ENCODE measurements at regions not wholly inside any gene's neighbourhood (a gene's known extent, or its start where the extent isn't known, plus 50 kb on each side); places are given as distances from the start of the nearest gene placed in this dataset.

DNA sequence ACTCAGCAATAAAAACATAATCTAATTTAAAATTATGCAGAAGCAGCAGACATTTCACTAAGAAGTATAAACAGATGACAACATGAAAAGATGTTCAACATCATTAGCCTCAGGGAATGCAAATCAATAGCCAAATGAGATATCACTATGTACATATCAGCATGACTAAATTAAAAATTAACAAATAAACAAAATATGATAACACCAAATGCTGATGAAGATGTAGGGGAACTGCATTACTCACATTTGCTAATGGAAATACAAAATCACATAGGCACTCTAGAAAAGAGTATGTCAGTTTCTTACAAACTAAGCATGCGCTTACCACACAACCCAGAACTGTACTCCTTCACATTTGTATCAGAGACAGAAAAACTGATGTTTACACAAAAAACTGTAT lies 487.2 kb upstream of the REG3G start:
- Histone ChIP-seq H3K4me3 (ENCODE audit: low read depth, low read length) (no peak overlapping the region), H3K4me1 (ENCODE audit: control insufficient read depth, insufficient read depth, low read length) (no peaks in the 10 kb centered on the region), H3K9me3 (ENCODE audit: control insufficient read depth, insufficient read depth, low read depth, low read length) (no peaks in the 10 kb centered on the region), H3K36me3 (ENCODE audit: control insufficient read depth in 2 of 2, insufficient read depth in 1 of 2, low read length in 2 of 2) (no peaks in the 10 kb centered on the region), H3K27ac (ENCODE audit: extremely low read depth, low read depth, low read length) (no peak overlapping the region)
- CTCF ChIA-PET = interaction anchor here (0.7 kb wide), 1 partner anchor 130 kb away, joined by 4 read pairs; no protein-coding TSS in a partner anchor
- TF ChIP-seq, protein P1, sequence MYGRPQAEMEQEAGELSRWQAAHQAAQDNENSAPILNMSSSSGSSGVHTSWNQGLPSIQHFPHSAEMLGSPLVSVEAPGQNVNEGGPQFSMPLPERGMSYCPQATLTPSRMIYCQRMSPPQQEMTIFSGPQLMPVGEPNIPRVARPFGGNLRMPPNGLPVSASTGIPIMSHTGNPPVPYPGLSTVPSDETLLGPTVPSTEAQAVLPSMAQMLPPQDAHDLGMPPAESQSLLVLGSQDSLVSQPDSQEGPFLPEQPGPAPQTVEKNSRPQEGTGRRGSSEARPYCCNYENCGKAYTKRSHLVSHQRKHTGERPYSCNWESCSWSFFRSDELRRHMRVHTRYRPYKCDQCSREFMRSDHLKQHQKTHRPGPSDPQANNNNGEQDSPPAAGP (tag by site-specific recombination; IDR thresholded peaks at IDR 0.05) = no peak
- TF ChIP-seq, protein P2, sequence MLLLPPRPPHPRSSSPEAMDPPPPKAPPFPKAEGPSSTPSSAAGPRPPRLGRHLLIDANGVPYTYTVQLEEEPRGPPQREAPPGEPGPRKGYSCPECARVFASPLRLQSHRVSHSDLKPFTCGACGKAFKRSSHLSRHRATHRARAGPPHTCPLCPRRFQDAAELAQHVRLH (tag by site-specific recombination; IDR thresholded peaks at IDR 0.05) = no peak
- TF ChIP-seq GLIS1 (tag by site-specific recombination; IDR thresholded peaks at IDR 0.05) (no peak), ZNF624 (tag by site-specific recombination; IDR thresholded peaks at IDR 0.05) (no peak), SP3 (tag by site-specific recombination; IDR thresholded peaks at IDR 0.05) (no peak), ZNF23 (tag by site-specific recombination; IDR thresholded peaks at IDR 0.05; ENCODE audit: borderline replicate concordance) (no peak), ZNF394 (tag by site-specific recombination; IDR thresholded peaks at IDR 0.05; ENCODE audit: borderline replicate concordance) (no peak), ZNF366 (tag by site-specific recombination; conservative IDR thresholded peaks at IDR 0.05) (no peak), SCRT1 (tag by site-specific recombination; IDR thresholded peaks at IDR 0.05; ENCODE audit: borderline replicate concordance) (no peak), MYNN (tag by site-specific recombination; IDR thresholded peaks at IDR 0.05; ENCODE audit: borderline replicate concordance) (no peak), ZNF626 (tag by site-specific recombination; IDR thresholded peaks at IDR 0.05) (no peak), GLI2 (tag by site-specific recombination; IDR thresholded peaks at IDR 0.05; ENCODE audit: borderline replicate concordance, low read depth) (no peak), ZNF654 (tag by site-specific recombination; IDR thresholded peaks at IDR 0.05; ENCODE audit: low read depth) (no peak), ZNF266 (tag by site-specific recombination; IDR thresholded peaks at IDR 0.05; ENCODE audit: low read depth) (no peak), ZNF596 (tag by site-specific recombination; IDR thresholded peaks at IDR 0.05) (no peak), ZNF664 (tag by site-specific recombination; IDR thresholded peaks at IDR 0.05) (no peak), SP7 (tag by site-specific recombination; IDR thresholded peaks at IDR 0.05) (no peak)
- TF ChIP-seq, protein P3, sequence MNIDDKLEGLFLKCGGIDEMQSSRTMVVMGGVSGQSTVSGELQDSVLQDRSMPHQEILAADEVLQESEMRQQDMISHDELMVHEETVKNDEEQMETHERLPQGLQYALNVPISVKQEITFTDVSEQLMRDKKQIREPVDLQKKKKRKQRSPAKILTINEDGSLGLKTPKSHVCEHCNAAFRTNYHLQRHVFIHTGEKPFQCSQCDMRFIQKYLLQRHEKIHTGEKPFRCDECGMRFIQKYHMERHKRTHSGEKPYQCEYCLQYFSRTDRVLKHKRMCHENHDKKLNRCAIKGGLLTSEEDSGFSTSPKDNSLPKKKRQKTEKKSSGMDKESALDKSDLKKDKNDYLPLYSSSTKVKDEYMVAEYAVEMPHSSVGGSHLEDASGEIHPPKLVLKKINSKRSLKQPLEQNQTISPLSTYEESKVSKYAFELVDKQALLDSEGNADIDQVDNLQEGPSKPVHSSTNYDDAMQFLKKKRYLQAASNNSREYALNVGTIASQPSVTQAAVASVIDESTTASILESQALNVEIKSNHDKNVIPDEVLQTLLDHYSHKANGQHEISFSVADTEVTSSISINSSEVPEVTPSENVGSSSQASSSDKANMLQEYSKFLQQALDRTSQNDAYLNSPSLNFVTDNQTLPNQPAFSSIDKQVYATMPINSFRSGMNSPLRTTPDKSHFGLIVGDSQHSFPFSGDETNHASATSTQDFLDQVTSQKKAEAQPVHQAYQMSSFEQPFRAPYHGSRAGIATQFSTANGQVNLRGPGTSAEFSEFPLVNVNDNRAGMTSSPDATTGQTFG (tag by site-specific recombination; IDR thresholded peaks at IDR 0.05; ENCODE audit: borderline replicate concordance) = no peak
- TF ChIP-seq, protein P4, sequence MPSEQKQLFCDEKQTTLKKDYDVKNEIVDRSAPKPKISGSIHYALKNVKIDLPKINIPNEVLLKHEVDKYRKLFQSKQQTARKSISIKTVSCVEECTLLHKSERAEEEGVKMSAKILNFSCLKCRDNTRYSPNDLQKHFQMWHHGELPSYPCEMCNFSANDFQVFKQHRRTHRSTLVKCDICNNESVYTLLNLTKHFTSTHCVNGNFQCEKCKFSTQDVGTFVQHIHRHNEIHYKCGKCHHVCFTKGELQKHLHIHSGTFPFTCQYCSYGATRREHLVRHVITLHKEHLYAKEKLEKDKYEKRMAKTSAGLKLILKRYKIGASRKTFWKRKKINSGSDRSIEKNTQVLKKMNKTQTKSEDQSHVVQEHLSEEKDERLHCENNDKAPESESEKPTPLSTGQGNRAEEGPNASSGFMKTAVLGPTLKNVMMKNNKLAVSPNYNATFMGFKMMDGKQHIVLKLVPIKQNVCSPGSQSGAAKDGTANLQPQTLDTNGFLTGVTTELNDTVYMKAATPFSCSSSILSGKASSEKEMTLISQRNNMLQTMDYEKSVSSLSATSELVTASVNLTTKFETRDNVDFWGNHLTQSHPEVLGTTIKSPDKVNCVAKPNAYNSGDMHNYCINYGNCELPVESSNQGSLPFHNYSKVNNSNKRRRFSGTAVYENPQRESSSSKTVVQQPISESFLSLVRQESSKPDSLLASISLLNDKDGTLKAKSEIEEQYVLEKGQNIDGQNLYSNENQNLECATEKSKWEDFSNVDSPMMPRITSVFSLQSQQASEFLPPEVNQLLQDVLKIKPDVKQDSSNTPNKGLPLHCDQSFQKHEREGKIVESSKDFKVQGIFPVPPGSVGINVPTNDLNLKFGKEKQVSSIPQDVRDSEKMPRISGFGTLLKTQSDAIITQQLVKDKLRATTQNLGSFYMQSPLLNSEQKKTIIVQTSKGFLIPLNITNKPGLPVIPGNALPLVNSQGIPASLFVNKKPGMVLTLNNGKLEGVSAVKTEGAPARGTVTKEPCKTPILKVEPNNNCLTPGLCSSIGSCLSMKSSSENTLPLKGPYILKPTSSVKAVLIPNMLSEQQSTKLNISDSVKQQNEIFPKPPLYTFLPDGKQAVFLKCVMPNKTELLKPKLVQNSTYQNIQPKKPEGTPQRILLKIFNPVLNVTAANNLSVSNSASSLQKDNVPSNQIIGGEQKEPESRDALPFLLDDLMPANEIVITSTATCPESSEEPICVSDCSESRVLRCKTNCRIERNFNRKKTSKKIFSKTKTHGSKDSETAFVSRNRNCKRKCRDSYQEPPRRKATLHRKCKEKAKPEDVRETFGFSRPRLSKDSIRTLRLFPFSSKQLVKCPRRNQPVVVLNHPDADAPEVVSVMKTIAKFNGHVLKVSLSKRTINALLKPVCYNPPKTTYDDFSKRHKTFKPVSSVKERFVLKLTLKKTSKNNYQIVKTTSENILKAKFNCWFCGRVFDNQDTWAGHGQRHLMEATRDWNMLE (tag by site-specific recombination; conservative IDR thresholded peaks at IDR 0.05; ENCODE audit: low read depth) = no peak
- TF ChIP-seq, protein P5, sequence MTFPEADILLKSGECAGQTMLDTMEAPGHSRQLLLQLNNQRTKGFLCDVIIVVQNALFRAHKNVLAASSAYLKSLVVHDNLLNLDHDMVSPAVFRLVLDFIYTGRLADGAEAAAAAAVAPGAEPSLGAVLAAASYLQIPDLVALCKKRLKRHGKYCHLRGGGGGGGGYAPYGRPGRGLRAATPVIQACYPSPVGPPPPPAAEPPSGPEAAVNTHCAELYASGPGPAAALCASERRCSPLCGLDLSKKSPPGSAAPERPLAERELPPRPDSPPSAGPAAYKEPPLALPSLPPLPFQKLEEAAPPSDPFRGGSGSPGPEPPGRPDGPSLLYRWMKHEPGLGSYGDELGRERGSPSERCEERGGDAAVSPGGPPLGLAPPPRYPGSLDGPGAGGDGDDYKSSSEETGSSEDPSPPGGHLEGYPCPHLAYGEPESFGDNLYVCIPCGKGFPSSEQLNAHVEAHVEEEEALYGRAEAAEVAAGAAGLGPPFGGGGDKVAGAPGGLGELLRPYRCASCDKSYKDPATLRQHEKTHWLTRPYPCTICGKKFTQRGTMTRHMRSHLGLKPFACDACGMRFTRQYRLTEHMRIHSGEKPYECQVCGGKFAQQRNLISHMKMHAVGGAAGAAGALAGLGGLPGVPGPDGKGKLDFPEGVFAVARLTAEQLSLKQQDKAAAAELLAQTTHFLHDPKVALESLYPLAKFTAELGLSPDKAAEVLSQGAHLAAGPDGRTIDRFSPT (tag by site-specific recombination; IDR thresholded peaks at IDR 0.05) = no peak
- POLR2A ChIA-PET = no interaction called here

Data from HEK293 (cell line).